ENCODE measurements at regions not wholly inside any gene's neighbourhood (a gene's known extent, or its start where the extent isn't known, plus 50 kb on each side); places are given as distances from the start of the nearest gene placed in this dataset.

DNA sequence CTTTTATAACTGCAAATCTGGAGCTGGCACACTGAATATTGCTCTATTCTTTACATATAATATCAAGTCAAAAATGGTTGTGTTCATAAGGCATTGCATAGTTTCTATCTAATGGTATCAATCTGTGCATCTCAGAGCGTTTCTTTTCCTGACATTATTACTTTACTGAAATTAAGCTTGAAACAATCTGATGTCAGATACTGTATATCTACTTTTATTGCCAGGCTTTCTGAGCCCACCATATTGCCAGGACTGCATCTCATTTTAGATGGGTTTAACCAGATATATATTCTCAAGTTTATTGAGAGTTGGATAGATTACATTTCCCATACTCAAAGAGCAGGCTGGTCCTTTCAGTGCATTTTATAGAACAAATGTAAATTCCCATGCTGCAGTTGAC is 122.7 kb upstream of the MEIS2 start:
- no peak overlapping the region for H3K4me3 ChIP-seq
- intact Hi-C loops (cut with DNase I) = no loop called here
- no peak for DNase-seq (ENCODE audit: extremely low spot score)
- H3K4me1 ChIP-seq = no peaks in the 10 kb centered on the region
- no peak for TF ChIP-seq EP300 (IDR thresholded peaks at IDR 0.05)
- no peak for TF ChIP-seq POLR2AphosphoS5 (IDR thresholded peaks at IDR 0.05)
- TF ChIP-seq POLR2A (IDR thresholded peaks at IDR 0.05; ENCODE audit: low read depth) = no peak
- TF ChIP-seq, protein P1, sequence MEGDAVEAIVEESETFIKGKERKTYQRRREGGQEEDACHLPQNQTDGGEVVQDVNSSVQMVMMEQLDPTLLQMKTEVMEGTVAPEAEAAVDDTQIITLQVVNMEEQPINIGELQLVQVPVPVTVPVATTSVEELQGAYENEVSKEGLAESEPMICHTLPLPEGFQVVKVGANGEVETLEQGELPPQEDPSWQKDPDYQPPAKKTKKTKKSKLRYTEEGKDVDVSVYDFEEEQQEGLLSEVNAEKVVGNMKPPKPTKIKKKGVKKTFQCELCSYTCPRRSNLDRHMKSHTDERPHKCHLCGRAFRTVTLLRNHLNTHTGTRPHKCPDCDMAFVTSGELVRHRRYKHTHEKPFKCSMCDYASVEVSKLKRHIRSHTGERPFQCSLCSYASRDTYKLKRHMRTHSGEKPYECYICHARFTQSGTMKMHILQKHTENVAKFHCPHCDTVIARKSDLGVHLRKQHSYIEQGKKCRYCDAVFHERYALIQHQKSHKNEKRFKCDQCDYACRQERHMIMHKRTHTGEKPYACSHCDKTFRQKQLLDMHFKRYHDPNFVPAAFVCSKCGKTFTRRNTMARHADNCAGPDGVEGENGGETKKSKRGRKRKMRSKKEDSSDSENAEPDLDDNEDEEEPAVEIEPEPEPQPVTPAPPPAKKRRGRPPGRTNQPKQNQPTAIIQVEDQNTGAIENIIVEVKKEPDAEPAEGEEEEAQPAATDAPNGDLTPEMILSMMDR (IDR thresholded peaks at IDR 0.05) = no peak
- no peaks in the 10 kb centered on the region for H3K27me3 ChIP-seq
- no peaks in the 10 kb centered on the region for H3K36me3 ChIP-seq
- H3K9me3 ChIP-seq = no peaks in the 10 kb centered on the region
- H3K27ac ChIP-seq (replicated peaks in 1 of 4) = no peak overlapping the region
- 96% methylated on average over 1 of the region's 1 CpG for WGBS

DNA sequence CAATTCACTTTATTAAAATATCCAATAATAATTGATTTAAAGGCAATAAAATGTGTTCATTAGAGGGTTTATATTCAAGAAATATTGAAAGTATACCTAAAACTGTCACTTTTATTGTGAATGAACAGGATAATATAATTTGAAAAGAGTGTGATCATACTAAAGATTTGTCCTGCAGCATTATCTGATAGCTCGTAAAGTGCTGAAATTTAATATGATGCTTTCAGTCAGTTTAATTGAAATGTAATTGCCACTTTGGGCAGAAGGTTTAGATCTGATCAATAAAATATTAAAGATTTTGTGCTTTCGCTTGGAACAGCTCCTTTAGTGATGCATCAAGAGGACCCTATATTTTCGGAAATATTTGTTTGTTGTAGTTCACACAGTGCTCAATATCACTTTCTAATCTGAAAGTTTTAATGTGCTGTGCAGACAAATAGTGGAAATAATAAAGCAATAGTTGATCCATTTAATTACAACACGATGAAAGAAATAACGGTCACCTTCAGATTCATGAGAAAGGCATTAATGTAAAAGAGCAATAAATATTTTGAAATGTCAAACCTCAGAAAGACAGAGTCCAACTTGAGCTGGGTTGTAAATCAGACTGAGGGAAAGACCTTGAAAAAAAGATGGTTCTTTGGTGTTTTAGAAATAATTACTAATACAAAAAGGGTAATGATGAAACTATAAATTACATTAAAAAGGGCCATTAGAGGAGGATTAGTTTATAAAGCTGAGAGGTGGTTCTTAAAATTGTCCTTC is 129.7 kb upstream of the MEIS2 start:
- no peak overlapping the region for H3K27ac ChIP-seq (replicated peaks in 1 of 4)
- H3K4me1 ChIP-seq = no peaks in the 10 kb centered on the region
- H3K9me3 ChIP-seq = no peaks in the 10 kb centered on the region
- TF ChIP-seq, protein P1 (IDR thresholded peaks at IDR 0.05) = no peak
- no peak for TF ChIP-seq POLR2A (IDR thresholded peaks at IDR 0.05; ENCODE audit: low read depth)
- no peak for TF ChIP-seq POLR2AphosphoS5 (IDR thresholded peaks at IDR 0.05)
- no peak for TF ChIP-seq EP300 (IDR thresholded peaks at IDR 0.05)
- H3K36me3 ChIP-seq = no peaks in the 10 kb centered on the region
- H3K27me3 ChIP-seq = no peaks in the 10 kb centered on the region
- no peak for DNase-seq (ENCODE audit: extremely low spot score)
- H3K4me3 ChIP-seq = no peak overlapping the region
- 88% methylated on average over 5 of the region's 5 CpGs for WGBS
- intact Hi-C loops (cut with DNase I) = no loop called here

DNA sequence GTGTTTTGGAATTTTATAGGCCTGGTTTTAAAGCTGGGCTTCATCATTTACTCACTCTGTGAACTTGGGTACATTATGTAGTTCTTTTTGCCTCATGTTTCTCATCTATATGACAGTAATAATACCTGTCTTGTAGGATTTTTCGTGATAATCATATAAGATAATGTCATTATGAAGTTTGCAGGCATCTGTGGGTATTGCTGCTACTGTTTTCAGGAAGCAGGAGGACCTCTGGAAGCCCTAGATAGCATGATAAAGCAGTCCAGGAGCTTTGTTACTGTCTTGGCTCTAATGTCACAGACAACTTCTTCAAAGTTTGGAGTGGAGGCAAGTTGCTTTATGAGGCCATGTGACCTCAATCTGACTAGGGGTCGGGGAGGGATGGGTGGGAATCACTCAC is 145.0 kb upstream of the MEIS2 start:
- H3K36me3 ChIP-seq = no peaks in the 10 kb centered on the region
- H3K27ac ChIP-seq (replicated peaks in 1 of 4) = no peak overlapping the region
- no peak for DNase-seq (ENCODE audit: extremely low spot score)
- no peaks in the 10 kb centered on the region for H3K9me3 ChIP-seq
- WGBS = 64% methylated on average over 2 of the region's 2 CpGs
- no peaks in the 10 kb centered on the region for H3K27me3 ChIP-seq
- TF ChIP-seq POLR2A (IDR thresholded peaks at IDR 0.05; ENCODE audit: low read depth) (no peak), POLR2AphosphoS5 (IDR thresholded peaks at IDR 0.05) (no peak), EP300 (IDR thresholded peaks at IDR 0.05) (no peak)
- TF ChIP-seq, protein P1 (IDR thresholded peaks at IDR 0.05) = no peak
- intact Hi-C loops (cut with DNase I) = no loop called here
- no peaks in the 10 kb centered on the region for H3K4me1 ChIP-seq
- H3K4me3 ChIP-seq = no peak overlapping the region

DNA sequence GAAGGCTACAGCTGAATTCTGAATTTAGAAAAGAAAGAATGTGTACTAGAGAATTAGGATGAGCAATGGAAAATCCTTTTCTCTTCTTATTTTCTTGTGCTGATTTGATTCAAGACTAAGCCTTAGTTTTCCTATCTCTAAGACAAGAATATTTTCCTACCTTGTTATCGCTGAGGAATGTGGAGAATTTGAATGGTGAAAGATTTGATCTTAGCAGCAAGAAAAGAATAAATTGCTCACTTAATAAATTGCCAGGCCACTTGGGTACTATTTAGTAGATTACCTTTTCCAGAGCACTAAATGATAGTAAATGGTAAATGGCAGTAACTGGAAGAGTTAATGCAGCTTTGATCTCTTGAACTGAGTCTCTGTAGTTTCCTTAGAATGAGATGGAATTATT is 145.7 kb upstream of the MEIS2 start:
- Histone ChIP-seq H3K27me3 (no peaks in the 10 kb centered on the region), H3K9me3 (no peaks in the 10 kb centered on the region), H3K27ac (replicated peaks in 1 of 4) (no peak overlapping the region), H3K4me1 (no peaks in the 10 kb centered on the region), H3K4me3 (no peak overlapping the region), H3K36me3 (no peaks in the 10 kb centered on the region)
- no peak for DNase-seq (ENCODE audit: extremely low spot score)
- no peak for TF ChIP-seq POLR2AphosphoS5 (IDR thresholded peaks at IDR 0.05)
- no peak for TF ChIP-seq POLR2A (IDR thresholded peaks at IDR 0.05; ENCODE audit: low read depth)
- TF ChIP-seq EP300 (IDR thresholded peaks at IDR 0.05) = no peak
- TF ChIP-seq, protein P1 (IDR thresholded peaks at IDR 0.05) = no peak
- intact Hi-C loops (cut with DNase I) = no loop called here
- 76% methylated on average over 1 of the region's 1 CpG for WGBS

DNA sequence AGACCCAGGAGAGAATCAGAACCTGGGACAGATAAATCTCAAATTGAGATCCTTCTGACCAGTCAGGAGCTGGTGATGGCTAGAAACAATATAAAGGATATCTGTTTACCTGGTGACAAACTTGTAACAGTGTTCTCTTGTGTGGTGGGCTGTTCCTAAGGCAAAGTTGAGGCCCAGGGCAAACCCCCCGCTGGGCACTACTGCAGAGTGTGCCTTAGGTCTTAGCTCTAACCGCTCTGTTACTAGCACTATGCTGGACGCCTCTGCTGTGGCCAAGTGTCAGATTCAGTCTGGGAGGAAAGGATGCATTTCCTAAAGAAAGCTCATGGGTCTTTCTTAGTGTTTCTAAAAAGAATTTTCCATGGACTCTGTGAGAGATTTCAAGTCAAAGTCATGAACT is 146.5 kb upstream of the MEIS2 start:
- Histone ChIP-seq H3K9me3 (no peaks in the 10 kb centered on the region), H3K27ac (replicated peaks in 1 of 4) (no peak overlapping the region), H3K36me3 (no peaks in the 10 kb centered on the region), H3K4me3 (no peak overlapping the region), H3K27me3 (no peaks in the 10 kb centered on the region), H3K4me1 (no peaks in the 10 kb centered on the region)
- intact Hi-C loops (cut with DNase I) = no loop called here
- no peak for TF ChIP-seq EP300 (IDR thresholded peaks at IDR 0.05)
- no peak for TF ChIP-seq POLR2AphosphoS5 (IDR thresholded peaks at IDR 0.05)
- TF ChIP-seq POLR2A (IDR thresholded peaks at IDR 0.05; ENCODE audit: low read depth) = no peak
- TF ChIP-seq, protein P1 (IDR thresholded peaks at IDR 0.05) = no peak
- WGBS = 80% methylated on average over 3 of the region's 3 CpGs
- DNase-seq (ENCODE audit: extremely low spot score) = no peak
